Smooth muscle cell (in vitro differentiated cells): ENCODE measurements at regions not wholly inside any gene's neighbourhood (a gene's known extent, or its start where the extent isn't known, plus 50 kb on each side); places are given as distances from the start of the nearest gene placed in this dataset.
A peak's percentile ranks its signal among the peaks of the same experiment; 100 is the strongest.

ENCODE experiments used
- DNase-seq: peaks from one replicate; lab custom pipeline; 2025; ENCODE audit not compliant: unreplicated experiment; lab: John Stamatoyannopoulos, UW
- H2AFZ ChIP-seq: fragments of 200-600 bp; sonication (generic); 2 replicates; pipeline ENCODE4 v1.6.0; 2016; ENCODE audit warnings: antibody characterized with exemption, low read depth, mild to moderate bottlenecking
- H3F3A ChIP-seq: fragments of 200-600 bp; sonication (generic); 2 replicates; pipeline ENCODE4 v1.6.0; 2017; ENCODE audit warnings: antibody characterized with exemption, low read depth
- H3K27ac ChIP-seq: fragments of 200-600 bp; sonication (generic); 2 replicates; pipeline ENCODE4 v1.5.1; 2016; ENCODE audit warnings: low read depth, mild to moderate bottlenecking
- H3K27me3 ChIP-seq: fragments of 200-600 bp; sonication (generic); 2 replicates; pipeline ENCODE4 v1.6.1; 2016; ENCODE audit warnings: low read depth, mild to moderate bottlenecking
- H3K36me3 ChIP-seq: fragments of 200-600 bp; sonication (generic); 2 replicates; pipeline ENCODE4 v1.5.1; 2016; ENCODE audit warnings: low read depth
- H3K4me1 ChIP-seq: fragments of 200-600 bp; sonication (generic); 2 replicates; pipeline ENCODE4 v1.5.1; 2016; ENCODE audit warnings: low read depth
- H3K4me2 ChIP-seq: fragments of 200-600 bp; sonication (generic); 2 replicates; pipeline ENCODE4 v1.6.0; 2016; ENCODE audit warnings: mild to moderate bottlenecking
- H3K4me3 ChIP-seq: fragments of 200-600 bp; sonication (generic); 2 replicates; pipeline ENCODE4 v1.5.1; 2016; ENCODE audit warnings: mild to moderate bottlenecking
- H3K79me2 ChIP-seq: fragments of 200-600 bp; sonication (generic); 2 replicates; pipeline ENCODE4 v1.6.0; 2016; ENCODE audit warnings: low read depth, mild to moderate bottlenecking
- H3K9ac ChIP-seq: fragments of 200-600 bp; sonication (generic); 2 replicates; pipeline ENCODE4 v1.6.0; 2016; ENCODE audit warnings: low read depth
- H3K9me3 ChIP-seq: fragments of 200-600 bp; sonication (generic); replicated peaks from 2 replicates; pipeline ENCODE4 v1.5.1; 2016; ENCODE audit warnings: low read depth
- H4K20me1 ChIP-seq: fragments of 200-600 bp; sonication (generic); 2 replicates; pipeline ENCODE4 v1.6.0; 2016; ENCODE audit warnings: low read depth
- WGBS: methylation state at CpG from one replicate; pipeline ENCODE4 v1.1.7; 2016; ENCODE audit warnings: low lambda C conversion rate; 5-methylcytosine and 5-hydroxymethylcytosine counted together
- TF ChIP-seq, protein P1 (sequence below): fragments of 200-600 bp; sonication (generic); IDR thresholded peaks from 2 replicates; pipeline ENCODE4 v1.5.1; 2017; ENCODE audit warnings: borderline replicate concordance, mild to moderate bottlenecking, antibody characterized with exemption; ENCODE audit not compliant: insufficient read depth, poor library complexity, severe bottlenecking

DNA sequence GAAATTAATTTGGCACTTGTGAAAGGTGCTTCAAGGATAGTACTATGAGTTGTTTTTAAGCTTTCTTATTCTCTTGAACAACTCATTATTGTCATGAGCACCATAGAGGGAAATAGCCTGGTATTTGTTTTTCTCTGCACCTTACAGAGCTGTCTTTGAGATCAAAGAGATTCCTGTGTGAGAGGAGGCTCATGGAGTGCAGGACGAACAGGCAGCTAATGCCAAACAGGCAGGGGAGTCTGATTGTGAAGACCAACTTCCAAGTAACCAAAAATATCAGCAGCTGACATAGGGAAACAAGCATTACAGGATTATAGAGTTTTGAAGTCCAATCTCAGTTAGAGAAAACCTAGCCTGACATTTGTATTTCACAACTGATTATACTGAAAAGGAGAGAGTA, 110.6 kb upstream of the TENT5A start:
- Histone ChIP-seq H3K27me3 (no peaks in the 10 kb centered on the region), H3K4me3 (no peak overlapping the region), H3K9me3 (no peaks in the 10 kb centered on the region), H3K36me3 (no peaks in the 10 kb centered on the region), H2AFZ (peak overlapping the region; percentile 49), H3K27ac (peak overlapping the region; percentile 4), H3K4me2 (no peak overlapping the region), H3F3A (peaks cover 17% of the 10 kb centered on the region), H3K4me1 (peaks cover 10% of the 10 kb centered on the region), H4K20me1 (no peaks in the 10 kb centered on the region), H3K79me2 (no peaks in the 10 kb centered on the region), H3K9ac (no peak overlapping the region)
- WGBS = 0% methylated on average over 1 of the region's 1 CpG
- no peak for DNase-seq
- TF ChIP-seq, protein P1, sequence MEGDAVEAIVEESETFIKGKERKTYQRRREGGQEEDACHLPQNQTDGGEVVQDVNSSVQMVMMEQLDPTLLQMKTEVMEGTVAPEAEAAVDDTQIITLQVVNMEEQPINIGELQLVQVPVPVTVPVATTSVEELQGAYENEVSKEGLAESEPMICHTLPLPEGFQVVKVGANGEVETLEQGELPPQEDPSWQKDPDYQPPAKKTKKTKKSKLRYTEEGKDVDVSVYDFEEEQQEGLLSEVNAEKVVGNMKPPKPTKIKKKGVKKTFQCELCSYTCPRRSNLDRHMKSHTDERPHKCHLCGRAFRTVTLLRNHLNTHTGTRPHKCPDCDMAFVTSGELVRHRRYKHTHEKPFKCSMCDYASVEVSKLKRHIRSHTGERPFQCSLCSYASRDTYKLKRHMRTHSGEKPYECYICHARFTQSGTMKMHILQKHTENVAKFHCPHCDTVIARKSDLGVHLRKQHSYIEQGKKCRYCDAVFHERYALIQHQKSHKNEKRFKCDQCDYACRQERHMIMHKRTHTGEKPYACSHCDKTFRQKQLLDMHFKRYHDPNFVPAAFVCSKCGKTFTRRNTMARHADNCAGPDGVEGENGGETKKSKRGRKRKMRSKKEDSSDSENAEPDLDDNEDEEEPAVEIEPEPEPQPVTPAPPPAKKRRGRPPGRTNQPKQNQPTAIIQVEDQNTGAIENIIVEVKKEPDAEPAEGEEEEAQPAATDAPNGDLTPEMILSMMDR = no peak

DNA sequence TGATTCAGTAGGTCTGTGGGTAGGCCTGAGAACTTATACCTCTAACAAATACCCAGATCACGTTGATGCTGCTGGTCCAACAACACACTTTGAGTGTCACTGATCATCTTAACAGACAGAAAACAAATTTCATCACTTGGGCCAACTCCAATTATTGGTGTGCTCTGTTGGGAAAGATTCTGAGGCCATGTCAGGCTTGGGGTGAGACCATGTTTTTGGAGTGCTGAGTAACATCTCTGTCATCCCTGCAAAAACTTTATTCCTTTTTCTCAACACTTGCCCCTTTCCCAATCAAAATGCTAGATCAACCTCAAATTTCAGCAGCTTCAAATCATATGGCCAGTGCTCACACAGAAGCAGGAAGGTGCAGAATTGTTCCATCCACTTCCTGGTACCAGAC, 108.8 kb upstream of the TENT5A start:
- Histone ChIP-seq H3K4me3 (no peak overlapping the region), H3K27me3 (no peaks in the 10 kb centered on the region), H4K20me1 (no peaks in the 10 kb centered on the region), H3K79me2 (no peaks in the 10 kb centered on the region), H3K9ac (no peak overlapping the region), H3K4me1 (peaks cover 9% of the 10 kb centered on the region), H3K4me2 (no peak overlapping the region), H2AFZ (no peak overlapping the region), H3K27ac (no peak overlapping the region), H3F3A (peaks cover 8% of the 10 kb centered on the region), H3K36me3 (no peaks in the 10 kb centered on the region), H3K9me3 (no peaks in the 10 kb centered on the region)
- DNase-seq = no peak
- 90% methylated on average over 1 of the region's 1 CpG for WGBS
- TF ChIP-seq, protein P1 = no peak

DNA sequence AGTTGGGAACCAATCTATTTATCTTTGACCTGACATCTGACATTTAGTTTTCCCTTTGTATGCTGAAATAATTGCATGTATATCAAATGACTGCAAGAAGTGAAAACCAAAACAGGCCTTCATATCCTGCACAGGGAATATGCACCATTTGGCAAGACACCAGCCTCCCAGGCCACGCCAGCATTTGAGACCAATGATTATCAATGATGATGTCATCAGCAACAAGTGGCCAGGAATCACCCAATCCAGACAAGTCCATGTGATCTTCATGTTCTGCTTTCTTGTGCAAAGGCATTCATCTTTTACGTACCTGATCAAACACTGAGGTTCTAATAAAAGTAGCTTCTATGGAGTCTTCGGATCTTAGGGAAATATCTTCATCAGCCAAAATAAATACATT, 107.4 kb upstream of the TENT5A start:
- WGBS = 88% methylated on average over 3 of the region's 3 CpGs
- Histone ChIP-seq H3K27me3 (no peaks in the 10 kb centered on the region), H3K9ac (no peak overlapping the region), H3K4me3 (no peak overlapping the region), H3K79me2 (no peaks in the 10 kb centered on the region), H3K4me1 (peaks cover 5% of the 10 kb centered on the region), H3K4me2 (no peak overlapping the region), H3K9me3 (no peaks in the 10 kb centered on the region), H3K36me3 (no peaks in the 10 kb centered on the region), H4K20me1 (no peaks in the 10 kb centered on the region), H2AFZ (no peak overlapping the region), H3F3A (peaks cover under 1% of the 10 kb centered on the region), H3K27ac (no peak overlapping the region)
- no peak for DNase-seq
- TF ChIP-seq, protein P1 = no peak

DNA sequence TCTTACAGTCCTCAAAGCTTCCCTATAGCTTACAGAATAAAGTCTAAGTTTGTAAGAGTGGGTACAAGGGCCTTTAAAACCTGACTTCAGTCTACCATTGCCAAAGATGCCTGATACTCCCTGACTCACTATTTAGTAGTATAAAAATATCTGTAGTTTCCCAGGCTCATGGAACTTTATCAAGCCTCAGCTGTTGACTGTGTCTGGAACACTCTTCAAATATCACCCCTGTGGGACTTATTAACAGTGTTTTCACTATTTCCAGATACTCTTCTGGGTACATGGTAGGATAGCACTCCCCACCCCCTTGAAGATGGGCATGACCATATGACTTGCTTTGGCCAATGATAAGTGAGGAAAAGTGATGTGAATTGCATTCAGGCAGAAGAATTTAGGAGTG, 105.3 kb upstream of the TENT5A start:
- no peak overlapping the region for H3K4me2 ChIP-seq
- no peaks in the 10 kb centered on the region for H3K79me2 ChIP-seq
- no peaks in the 10 kb centered on the region for H3K36me3 ChIP-seq
- H3K9ac ChIP-seq = no peak overlapping the region
- H3K9me3 ChIP-seq = no peaks in the 10 kb centered on the region
- H4K20me1 ChIP-seq = no peaks in the 10 kb centered on the region
- no peak overlapping the region for H2AFZ ChIP-seq
- DNase-seq = no peak
- no peaks in the 10 kb centered on the region for H3K27me3 ChIP-seq
- no peak overlapping the region for H3K4me3 ChIP-seq
- H3F3A ChIP-seq = no peaks in the 10 kb centered on the region
- no peaks in the 10 kb centered on the region for H3K4me1 ChIP-seq
- TF ChIP-seq, protein P1 = no peak
- H3K27ac ChIP-seq = no peak overlapping the region
